GM19351 (cell line): ENCODE measurements at regions not wholly inside any gene's neighbourhood (a gene's known extent, or its start where the extent isn't known, plus 50 kb on each side); places are given as distances from the start of the nearest gene placed in this dataset.
"Not testable (repeated sequence)": the region's sequence is repeated elsewhere in the genome, so short reads cannot be mapped to it uniquely, and the experiment has no call there.

ENCODE experiments used
- ATAC-seq: cut with Tn5 transposase; IDR thresholded peaks from one replicate; pipeline ENCODE4 v1.9.1; 2021; ENCODE audit warnings: mild to moderate bottlenecking, moderate library complexity; ENCODE audit not compliant: unreplicated experiment

- no peak for ATAC-seq
Observed at GRCh38 chr5:52255308-52255707, 532.4 kb upstream of the ITGA1 start.

DNA sequence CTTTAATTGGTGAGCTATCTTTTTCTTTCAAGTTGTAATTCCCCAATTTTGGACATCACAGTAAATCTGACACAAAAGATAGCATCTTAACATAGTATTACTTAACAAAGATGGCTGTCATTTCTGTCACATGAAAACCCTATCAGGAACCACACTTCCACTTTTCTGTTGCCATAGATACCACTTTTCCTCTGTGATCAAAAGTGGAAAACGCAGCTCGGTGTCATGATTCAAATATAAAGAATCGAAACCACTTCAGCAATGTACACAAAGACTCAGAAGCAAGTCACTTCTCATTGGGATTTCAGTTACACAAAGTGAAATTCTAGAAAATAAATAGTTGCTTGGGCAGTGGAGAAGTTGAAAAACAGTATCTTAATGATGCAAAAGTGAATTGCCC is 524.9 kb upstream of the ITGA1 start:
- ATAC-seq, result no peak

DNA sequence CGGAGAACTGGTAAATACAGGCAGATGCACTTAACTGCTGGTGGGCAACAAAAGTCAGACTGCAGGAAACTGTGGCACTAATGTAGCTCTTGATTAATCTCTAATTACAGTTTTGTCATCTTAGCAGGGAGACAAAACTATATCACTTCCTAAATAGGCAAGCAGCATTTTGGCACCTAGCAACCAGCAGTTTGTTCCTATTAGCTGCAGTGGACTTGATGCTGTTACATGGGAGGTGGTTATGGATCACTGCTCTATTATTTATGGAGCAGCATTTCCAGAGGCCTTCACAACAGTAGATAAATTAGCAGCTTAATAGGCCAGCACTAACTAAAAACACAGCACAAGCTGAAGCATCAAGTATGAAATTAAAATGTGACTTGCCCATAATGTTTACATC is 518.3 kb upstream of the ITGA1 start:
- no peak for ATAC-seq

DNA sequence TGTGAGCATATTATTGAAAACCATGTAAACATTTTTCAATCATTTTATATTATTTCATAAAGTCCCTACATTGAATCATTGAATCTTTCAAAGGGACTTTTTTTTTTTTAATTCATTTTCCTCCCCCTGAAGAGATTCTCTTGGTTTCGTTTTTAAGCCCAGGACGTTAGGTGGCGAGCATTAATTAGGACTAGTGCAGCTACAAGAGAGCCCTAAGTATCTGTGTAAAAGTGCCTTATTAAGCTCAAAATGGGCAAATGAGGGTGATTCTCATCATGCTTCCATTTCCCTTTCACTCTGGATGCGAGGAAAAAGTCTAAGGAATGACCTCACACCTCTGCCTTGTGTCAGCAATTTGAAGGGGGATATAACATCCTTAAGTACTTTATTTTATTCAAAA is 517.9 kb upstream of the ITGA1 start:
- no peak for ATAC-seq

GRCh38 chr5:52275639-52276038 is 512.1 kb upstream of the ITGA1 start:
- no peak for ATAC-seq

- no peak for ATAC-seq
Observed at GRCh38 chr5:52277101-52277500, 510.6 kb upstream of the ITGA1 start.

- ATAC-seq, result no peak
Observed at GRCh38 chr5:52282647-52283046, 505.1 kb upstream of the ITGA1 start.

GRCh38 chr5:52283221-52283620 is 504.5 kb upstream of the ITGA1 start:
- ATAC-seq, result no peak

- no peak for ATAC-seq
Observed at GRCh38 chr5:52300703-52301372, 486.9 kb upstream of the ITGA1 start.

GRCh38 chr5:52304816-52305215 is 482.9 kb upstream of the ITGA1 start:
- not testable (repeated sequence) for ATAC-seq

DNA sequence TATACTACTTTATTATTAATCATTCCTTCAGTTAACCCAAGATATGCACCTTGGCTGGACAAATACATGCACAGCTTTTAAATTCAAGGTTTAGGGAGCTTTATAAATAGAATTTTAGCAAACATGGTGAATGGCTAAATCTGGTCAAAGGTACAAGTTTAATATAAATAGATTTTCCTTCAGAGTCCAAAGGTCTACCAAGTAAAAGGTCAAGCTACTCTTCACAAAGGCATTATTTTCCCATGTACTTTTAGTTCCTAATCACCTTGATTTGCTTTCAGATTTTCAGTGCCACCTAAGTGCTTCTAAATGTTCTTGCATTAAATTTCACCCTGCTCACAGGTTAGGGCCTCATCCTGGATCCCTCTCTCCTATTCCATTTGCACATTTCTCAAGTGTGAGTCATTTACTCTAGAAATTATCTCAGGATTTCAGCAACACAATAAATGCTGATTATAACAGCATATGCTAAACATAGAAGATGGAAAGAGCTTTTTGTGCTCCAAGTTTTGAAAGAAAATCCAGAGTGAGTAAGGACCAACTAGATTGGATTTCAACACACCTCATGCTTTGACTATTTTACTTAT is 459.4 kb upstream of the ITGA1 start:
- ATAC-seq, result no peak

DNA sequence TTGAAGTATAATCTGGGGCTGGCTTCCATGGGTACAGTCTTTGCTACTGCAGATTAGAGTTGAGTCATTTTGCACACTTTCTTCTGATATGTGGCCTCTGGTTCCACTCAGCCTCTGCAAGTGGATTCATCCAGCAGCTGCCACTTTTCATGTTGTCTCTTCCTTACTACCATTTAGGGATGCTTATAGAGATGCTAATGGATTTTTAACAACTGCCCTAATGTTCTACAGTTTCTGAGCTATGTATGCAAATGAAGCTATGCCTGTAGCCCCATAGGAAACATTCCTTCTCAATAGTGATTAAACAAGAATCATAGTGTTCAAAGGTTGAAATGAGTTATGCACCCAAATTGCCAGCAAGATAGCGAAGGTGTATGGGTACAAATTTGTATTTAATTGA is 456.0 kb upstream of the ITGA1 start:
- no peak for ATAC-seq

DNA sequence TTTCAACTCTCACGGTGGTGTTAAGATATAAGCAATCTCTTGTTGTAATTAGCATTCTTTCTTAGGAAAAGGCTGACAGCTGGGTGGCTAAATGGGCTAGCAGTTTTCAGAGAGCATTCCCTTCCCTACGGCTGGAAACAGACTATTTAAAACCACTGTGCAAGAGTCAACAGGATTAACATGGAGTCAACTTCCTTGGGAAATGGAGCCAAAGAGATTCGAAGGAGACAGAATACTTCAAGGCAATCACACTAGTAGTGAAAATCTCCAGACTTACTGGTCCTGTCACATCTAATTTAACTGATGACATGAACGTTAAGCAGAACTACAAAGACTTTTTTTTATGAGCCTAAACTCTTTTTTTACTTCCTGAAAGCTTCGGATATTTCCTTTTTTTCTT is 453.3 kb upstream of the ITGA1 start:
- ATAC-seq, result no peak

DNA sequence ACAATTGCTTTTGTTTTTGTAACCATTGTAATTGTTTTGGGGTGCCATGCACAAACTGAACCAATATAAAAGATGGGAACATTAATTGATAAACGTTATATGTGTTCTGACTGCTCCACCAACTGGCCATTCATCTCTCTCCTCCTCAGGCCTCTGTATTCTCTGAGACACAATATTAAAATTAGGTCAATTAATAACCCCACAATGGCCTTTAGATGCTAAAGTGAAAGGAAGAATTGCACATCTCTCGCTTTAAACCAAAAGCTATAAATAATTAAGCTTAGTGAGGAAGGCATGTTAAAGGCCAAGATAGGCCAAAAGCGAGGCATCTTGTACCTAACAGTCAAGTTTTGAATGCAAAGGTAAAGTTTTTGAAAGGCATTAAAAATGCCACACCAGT is 448.4 kb upstream of the ITGA1 start:
- no peak for ATAC-seq

- ATAC-seq, result no peak
Observed at GRCh38 chr5:52342361-52342760, 445.4 kb upstream of the ITGA1 start.

GRCh38 chr5:52356311-52356918 is 431.3 kb upstream of the ITGA1 start:
- no peak for ATAC-seq

DNA sequence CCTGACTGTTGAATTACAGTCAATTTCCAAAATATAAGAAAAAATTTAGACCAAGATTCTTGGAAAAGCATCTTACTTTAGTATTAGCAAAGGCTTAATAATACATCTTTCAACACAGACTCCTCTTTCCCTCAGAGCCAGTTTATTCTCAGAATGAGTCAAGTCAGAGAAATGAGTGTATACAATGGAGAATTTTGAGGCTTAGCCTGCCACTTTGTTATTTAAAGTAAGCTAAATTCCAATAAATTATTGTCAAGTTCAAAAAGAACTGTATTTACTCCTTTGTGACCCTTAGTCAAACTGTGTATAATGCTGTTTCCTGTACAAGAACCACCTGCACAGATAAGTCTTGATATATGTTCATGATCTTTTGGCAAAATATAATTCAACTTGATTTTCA is 428.5 kb upstream of the ITGA1 start:
- ATAC-seq, result no peak

DNA sequence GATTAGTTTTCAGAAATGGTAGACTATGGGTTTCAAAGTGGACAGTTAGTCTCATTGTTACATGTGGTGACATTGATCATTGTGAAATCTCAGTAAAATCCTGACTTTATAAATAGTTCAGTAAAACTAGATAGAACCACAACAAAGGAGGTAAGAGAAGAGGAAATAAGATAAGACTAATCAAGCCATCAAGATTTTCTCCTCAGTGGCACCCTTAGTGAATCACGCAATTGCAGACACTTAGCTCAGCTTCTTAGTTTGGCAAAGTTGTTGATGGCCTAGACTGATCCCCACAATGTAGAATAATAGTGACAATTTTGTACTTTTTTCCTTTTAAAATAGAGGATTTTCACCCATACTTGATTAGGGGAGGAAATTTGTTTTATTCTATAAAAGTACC is 426.7 kb upstream of the ITGA1 start:
- ATAC-seq, result no peak

DNA sequence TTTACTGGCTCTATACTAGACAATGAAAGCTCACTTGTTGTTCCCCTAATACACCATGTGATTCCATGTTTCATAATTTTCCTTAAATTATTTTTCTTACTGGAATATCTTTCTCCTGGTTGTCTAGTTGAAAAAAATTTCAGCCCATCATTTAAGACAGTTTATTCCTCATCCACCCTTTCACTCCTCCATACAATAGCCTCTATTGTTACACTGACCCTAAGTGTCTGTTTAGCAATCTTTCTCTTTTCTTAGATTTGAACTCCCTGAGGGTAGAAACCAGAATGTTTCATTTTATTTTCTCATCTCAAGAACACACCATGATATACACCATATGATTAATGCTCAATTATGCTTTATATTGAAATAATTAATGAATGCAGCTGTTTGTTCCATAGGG is 413.4 kb upstream of the ITGA1 start:
- no peak for ATAC-seq

- no peak for ATAC-seq
Observed at GRCh38 chr5:52375969-52376368, 411.7 kb upstream of the ITGA1 start.

DNA sequence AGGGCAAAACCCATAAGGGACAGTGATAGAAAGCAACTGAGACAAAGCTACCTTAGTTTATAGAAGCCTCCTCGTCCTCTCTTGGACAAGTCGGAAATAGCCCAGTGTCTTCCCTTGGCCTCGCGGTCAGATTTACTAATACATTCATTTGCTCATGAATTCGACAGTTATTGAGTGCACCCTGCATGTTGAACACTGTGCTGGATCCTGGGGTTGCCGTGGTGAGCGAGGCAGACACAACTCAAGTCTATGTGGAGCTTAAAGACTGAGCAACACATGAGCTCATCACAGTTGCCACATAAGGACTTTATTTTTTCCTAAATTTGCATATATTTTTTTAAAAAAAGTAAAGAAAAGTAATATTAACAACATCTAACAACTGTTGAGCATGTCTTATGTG is 411.1 kb upstream of the ITGA1 start:
- no peak for ATAC-seq

DNA sequence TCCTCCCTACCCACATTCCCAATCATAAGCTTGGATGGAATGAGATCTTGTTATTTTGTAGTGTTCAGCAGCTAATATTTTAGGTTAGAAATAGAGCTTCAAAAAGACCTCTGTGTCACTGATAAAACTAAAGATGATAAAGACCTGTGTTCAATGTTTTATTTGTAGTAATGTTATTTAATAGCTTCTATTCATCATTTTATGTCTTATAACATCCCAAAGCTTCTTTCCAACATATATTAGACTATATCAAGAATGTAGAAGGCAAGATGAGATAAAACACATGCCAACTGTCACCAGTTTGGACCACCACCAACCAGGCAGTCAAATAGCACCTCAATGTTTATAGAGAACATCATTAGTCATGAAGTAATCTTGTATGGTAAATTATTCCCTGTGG is 409.5 kb upstream of the ITGA1 start:
- ATAC-seq, result no peak

DNA sequence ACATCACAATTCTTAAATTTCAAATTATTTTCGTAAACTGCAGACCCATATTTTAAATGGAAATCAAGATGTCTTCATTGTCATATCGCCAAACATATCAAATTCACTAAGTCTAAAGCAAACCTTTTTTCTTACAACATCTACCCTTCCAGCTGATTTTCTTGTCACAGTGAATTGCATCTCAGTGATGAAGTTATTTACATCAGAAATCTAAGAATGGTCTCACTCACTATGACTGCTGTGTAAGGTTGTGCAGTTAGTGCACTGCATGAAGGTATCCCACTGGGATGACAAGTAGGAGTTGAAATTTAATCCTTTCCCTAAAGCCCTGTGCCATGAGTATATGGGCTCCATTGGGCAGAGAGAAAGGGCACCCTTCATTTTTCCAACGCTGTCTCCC is 399.4 kb upstream of the ITGA1 start:
- ATAC-seq, result no peak
